ENCODE measurements at regions not wholly inside any gene's neighbourhood (a gene's known extent, or its start where the extent isn't known, plus 50 kb on each side); places are given as distances from the start of the nearest gene placed in this dataset.

- Histone ChIP-seq H3K4me1 (no peaks in the 10 kb centered on the region), H3K36me3 (ENCODE audit: low read depth, missing control alignments) (no peaks in the 10 kb centered on the region), H3K27me3 (no peaks in the 10 kb centered on the region), H3K9me3 (no peaks in the 10 kb centered on the region), H3K4me3 (no peak overlapping the region), H3K27ac (no peak overlapping the region)
- WGBS, 2 donors: 65 to 83% methylated on average over 1 of the region's 1 CpG
- DNase-seq: no peak
- TF ChIP-seq POLR2A (IDR thresholded peaks at IDR 0.05) (no peak), CTCF (IDR thresholded peaks at IDR 0.05) (no peak)
- intact Hi-C loops (cut with DNase I; ENCODE audit: low total_unique reads): no loop called here
Observed at GRCh38 chr4:31298737-31299136, 578.6 kb downstream of the PCDH7 start.

GRCh38 chr4:31307029-31307428, 586.9 kb downstream of the PCDH7 start:
- TF ChIP-seq CTCF (IDR thresholded peaks at IDR 0.05): no peak
- TF ChIP-seq POLR2A (IDR thresholded peaks at IDR 0.05): no peak
- 78 to 89% methylated on average over 4 to 5 of the region's 5 CpGs for whole genome bisulfite sequencing, 2 donors
- no peak overlapping the region for H3K4me3 ChIP-seq
- intact Hi-C loops (cut with DNase I; ENCODE audit: low total_unique reads): no loop called here
- no peak overlapping the region for H3K27ac ChIP-seq
- H3K27me3 ChIP-seq: no peaks in the 10 kb centered on the region
- no peaks in the 10 kb centered on the region for H3K4me1 ChIP-seq
- DNase-seq: no peak
- no peaks in the 10 kb centered on the region for H3K36me3 ChIP-seq (ENCODE audit: low read depth, missing control alignments)
- H3K9me3 ChIP-seq: no peaks in the 10 kb centered on the region

- TF ChIP-seq CTCF (IDR thresholded peaks at IDR 0.05) (no peak), POLR2A (IDR thresholded peaks at IDR 0.05) (no peak)
- H3K27ac ChIP-seq: no peak overlapping the region
- H3K36me3 ChIP-seq (ENCODE audit: low read depth, missing control alignments): no peaks in the 10 kb centered on the region
- intact Hi-C loops (cut with DNase I; ENCODE audit: low total_unique reads): no loop called here
- no peaks in the 10 kb centered on the region for H3K27me3 ChIP-seq
- no peaks in the 10 kb centered on the region for H3K9me3 ChIP-seq
- no peak for DNase-seq
- H3K4me1 ChIP-seq: no peaks in the 10 kb centered on the region
- no peak overlapping the region for H3K4me3 ChIP-seq
Observed at GRCh38 chr4:31324814-31325213, 604.6 kb downstream of the PCDH7 start.

DNA sequence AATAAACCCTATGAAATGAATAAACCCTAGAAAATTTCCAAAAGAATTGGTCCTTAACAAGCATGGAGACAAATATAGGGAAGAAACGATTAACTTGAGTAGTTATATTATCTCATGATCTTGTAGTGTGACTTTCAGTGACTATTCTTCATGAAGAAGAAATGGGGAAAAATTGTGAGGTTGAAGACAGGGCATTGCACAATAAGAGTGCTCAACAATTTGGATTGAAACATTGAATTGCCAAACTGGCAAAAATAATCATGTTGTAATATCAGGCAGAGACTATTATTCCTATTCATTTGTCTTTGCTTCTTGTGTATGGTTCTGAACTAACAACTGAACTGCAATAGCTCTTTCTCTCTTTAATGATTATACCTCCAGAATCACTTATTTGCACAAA, 605.1 kb downstream of the PCDH7 start:
- no peak overlapping the region for H3K4me3 ChIP-seq
- no peaks in the 10 kb centered on the region for H3K36me3 ChIP-seq (ENCODE audit: low read depth, missing control alignments)
- H3K4me1 ChIP-seq: no peaks in the 10 kb centered on the region
- H3K27ac ChIP-seq: no peak overlapping the region
- no peak for TF ChIP-seq POLR2A (IDR thresholded peaks at IDR 0.05)
- no peak for TF ChIP-seq CTCF (IDR thresholded peaks at IDR 0.05)
- no peaks in the 10 kb centered on the region for H3K27me3 ChIP-seq
- intact Hi-C loops (cut with DNase I; ENCODE audit: low total_unique reads): no loop called here
- 81 to 88% methylated on average over 1 of the region's 1 CpG for WGBS, 2 donors
- no peaks in the 10 kb centered on the region for H3K9me3 ChIP-seq
- no peak for DNase-seq

GRCh38 chr4:31327031-31327430, 606.9 kb downstream of the PCDH7 start:
- Histone ChIP-seq H3K27ac (no peak overlapping the region), H3K36me3 (ENCODE audit: low read depth, missing control alignments) (no peaks in the 10 kb centered on the region), H3K4me1 (no peaks in the 10 kb centered on the region), H3K27me3 (no peaks in the 10 kb centered on the region), H3K4me3 (no peak overlapping the region), H3K9me3 (no peaks in the 10 kb centered on the region)
- WGBS, 2 donors: 84% methylated on average over 6 of the region's 6 CpGs
- DNase-seq: no peak
- intact Hi-C loops (cut with DNase I; ENCODE audit: low total_unique reads): no loop called here
- TF ChIP-seq POLR2A (IDR thresholded peaks at IDR 0.05) (no peak), CTCF (IDR thresholded peaks at IDR 0.05) (no peak)
